Mesothelial cell of epicardium (in vitro differentiated cells): ENCODE measurements at regions not wholly inside any gene's neighbourhood (a gene's known extent, or its start where the extent isn't known, plus 50 kb on each side); places are given as distances from the start of the nearest gene placed in this dataset.

Experiments
- DNase-seq, 2 experiments: peaks; one replicate each; pipeline ENCODE4 v3.0.0; 2021; ENCODE audit warnings: low spot score in 2 of 2; ENCODE audit not compliant: unreplicated experiment in 2 of 2
- H3K27ac Mint-ChIP-seq: 2 replicates; pipeline ENCODE4 v1.8.0; 2021; ENCODE audit warnings: mixed read lengths
- H3K27me3 Mint-ChIP-seq: 2 replicates; pipeline ENCODE4 v1.8.0; 2021; ENCODE audit warnings: low read depth, mixed read lengths
- H3K36me3 Mint-ChIP-seq: 2 replicates; pipeline ENCODE4 v1.8.0; 2021; ENCODE audit warnings: mixed read lengths
- H3K4me1 Mint-ChIP-seq: 2 replicates; pipeline ENCODE4 v1.8.0; 2021; ENCODE audit warnings: mixed read lengths
- H3K4me3 Mint-ChIP-seq: 2 replicates; pipeline ENCODE4 v1.8.0; 2021; ENCODE audit warnings: mild to moderate bottlenecking, moderate library complexity, mixed read lengths
- H3K9me3 Mint-ChIP-seq: 2 replicates; pipeline ENCODE4 v1.8.0; 2021; ENCODE audit warnings: mixed read lengths
- TF ChIP-seq, protein P1 (sequence below): fragments of 200-600 bp; sonication (generic); IDR thresholded peaks from one replicate; pipeline ENCODE4 v1.5.0; 2021; ENCODE audit warnings: antibody characterized with exemption; ENCODE audit not compliant: unreplicated experiment

GRCh38 chr10:29021591-29021990 lies 267.3 kb upstream of the LYZL1 start:
- Mint-ChIP-seq H3K4me1 (peaks cover 30% of the 10 kb centered on the region), H3K27me3 (no peaks in the 10 kb centered on the region)

GRCh38 chr10:29022513-29022912 lies 266.4 kb upstream of the LYZL1 start:
- peaks cover 38% of the 10 kb centered on the region for H3K4me1 Mint-ChIP-seq
- H3K4me3 Mint-ChIP-seq, result no peak overlapping the region
- H3K27me3 Mint-ChIP-seq, result no peaks in the 10 kb centered on the region
- peak overlapping the region; percentile 68 for H3K27ac Mint-ChIP-seq
- DNase-seq, result no peak
- TF ChIP-seq, protein P1, sequence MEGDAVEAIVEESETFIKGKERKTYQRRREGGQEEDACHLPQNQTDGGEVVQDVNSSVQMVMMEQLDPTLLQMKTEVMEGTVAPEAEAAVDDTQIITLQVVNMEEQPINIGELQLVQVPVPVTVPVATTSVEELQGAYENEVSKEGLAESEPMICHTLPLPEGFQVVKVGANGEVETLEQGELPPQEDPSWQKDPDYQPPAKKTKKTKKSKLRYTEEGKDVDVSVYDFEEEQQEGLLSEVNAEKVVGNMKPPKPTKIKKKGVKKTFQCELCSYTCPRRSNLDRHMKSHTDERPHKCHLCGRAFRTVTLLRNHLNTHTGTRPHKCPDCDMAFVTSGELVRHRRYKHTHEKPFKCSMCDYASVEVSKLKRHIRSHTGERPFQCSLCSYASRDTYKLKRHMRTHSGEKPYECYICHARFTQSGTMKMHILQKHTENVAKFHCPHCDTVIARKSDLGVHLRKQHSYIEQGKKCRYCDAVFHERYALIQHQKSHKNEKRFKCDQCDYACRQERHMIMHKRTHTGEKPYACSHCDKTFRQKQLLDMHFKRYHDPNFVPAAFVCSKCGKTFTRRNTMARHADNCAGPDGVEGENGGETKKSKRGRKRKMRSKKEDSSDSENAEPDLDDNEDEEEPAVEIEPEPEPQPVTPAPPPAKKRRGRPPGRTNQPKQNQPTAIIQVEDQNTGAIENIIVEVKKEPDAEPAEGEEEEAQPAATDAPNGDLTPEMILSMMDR, result no peak
- H3K36me3 Mint-ChIP-seq, result peaks cover 3% of the 10 kb centered on the region
- peaks cover 4% of the 10 kb centered on the region for H3K9me3 Mint-ChIP-seq

More at GRCh38 chr10:29021591-29021990, 267.3 kb upstream of the LYZL1 start:
- H3K4me3 Mint-ChIP-seq, result no peak overlapping the region
- TF ChIP-seq, protein P1, result no peak
- peaks cover 11% of the 10 kb centered on the region for H3K9me3 Mint-ChIP-seq
- H3K36me3 Mint-ChIP-seq, result peaks cover 9% of the 10 kb centered on the region
- no peak overlapping the region for H3K27ac Mint-ChIP-seq
- DNase-seq, result no peak

- TF ChIP-seq, protein P1, result no peak
- Mint-ChIP-seq H3K36me3 (peaks cover 2% of the 10 kb centered on the region), H3K4me1 (peaks cover 39% of the 10 kb centered on the region), H3K9me3 (no peaks in the 10 kb centered on the region), H3K27me3 (no peaks in the 10 kb centered on the region), H3K27ac (peak overlapping the region; percentile 32), H3K4me3 (no peak overlapping the region)
- no peak for DNase-seq
Measured at GRCh38 chr10:29023678-29024077, 265.2 kb upstream of the LYZL1 start.

- Mint-ChIP-seq H3K4me3 (no peak overlapping the region), H3K4me1 (peaks cover 49% of the 10 kb centered on the region), H3K27me3 (no peaks in the 10 kb centered on the region), H3K36me3 (peaks cover 2% of the 10 kb centered on the region), H3K27ac (peak overlapping the region; percentile 64), H3K9me3 (no peaks in the 10 kb centered on the region)
- DNase-seq, result no peak
- TF ChIP-seq, protein P1, result no peak
Measured at GRCh38 chr10:29026065-29026797, 262.6 kb upstream of the LYZL1 start.

GRCh38 chr10:29026802-29027580 lies 261.9 kb upstream of the LYZL1 start:
- peaks cover 2% of the 10 kb centered on the region for H3K36me3 Mint-ChIP-seq
- TF ChIP-seq, protein P1, result no peak
- no peak for DNase-seq
- H3K9me3 Mint-ChIP-seq, result no peaks in the 10 kb centered on the region
- no peak overlapping the region for H3K4me3 Mint-ChIP-seq
- H3K4me1 Mint-ChIP-seq, result peaks cover 51% of the 10 kb centered on the region
- no peaks in the 10 kb centered on the region for H3K27me3 Mint-ChIP-seq
- H3K27ac Mint-ChIP-seq, result peak overlapping the region; percentile 90
